A172 (cell line): ENCODE measurements at regions not wholly inside any gene's neighbourhood (a gene's known extent, or its start where the extent isn't known, plus 50 kb on each side); places are given as distances from the start of the nearest gene placed in this dataset.
"Not testable (repeated sequence)": the region's sequence is repeated elsewhere in the genome, so short reads cannot be mapped to it uniquely, and the experiment has no call there.

ENCODE experiments used
- DNase-seq: peaks from one replicate; pipeline ENCODE4 v3.0.0-alpha.2; 2015; ENCODE audit warnings: low spot score

DNA sequence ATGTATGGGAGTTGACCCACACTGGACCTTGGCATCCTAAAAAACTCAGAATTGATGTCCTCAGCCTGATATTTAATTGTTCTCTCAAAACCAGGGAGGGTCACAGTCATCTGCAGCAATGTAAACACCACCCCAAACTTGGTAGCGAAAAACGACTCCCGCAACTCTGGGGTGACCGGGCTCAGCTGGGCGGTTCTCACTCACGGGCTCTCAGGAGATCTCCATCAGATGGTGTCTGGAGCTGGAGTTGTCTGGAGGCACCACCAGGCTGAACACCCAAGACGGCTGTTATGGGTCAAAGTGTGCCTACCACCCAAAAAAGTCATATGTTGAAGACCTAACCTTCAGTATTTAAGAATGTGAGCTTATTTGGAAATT is 50.9 kb upstream of the NXT1 start:
- no peak for DNase-seq

DNA sequence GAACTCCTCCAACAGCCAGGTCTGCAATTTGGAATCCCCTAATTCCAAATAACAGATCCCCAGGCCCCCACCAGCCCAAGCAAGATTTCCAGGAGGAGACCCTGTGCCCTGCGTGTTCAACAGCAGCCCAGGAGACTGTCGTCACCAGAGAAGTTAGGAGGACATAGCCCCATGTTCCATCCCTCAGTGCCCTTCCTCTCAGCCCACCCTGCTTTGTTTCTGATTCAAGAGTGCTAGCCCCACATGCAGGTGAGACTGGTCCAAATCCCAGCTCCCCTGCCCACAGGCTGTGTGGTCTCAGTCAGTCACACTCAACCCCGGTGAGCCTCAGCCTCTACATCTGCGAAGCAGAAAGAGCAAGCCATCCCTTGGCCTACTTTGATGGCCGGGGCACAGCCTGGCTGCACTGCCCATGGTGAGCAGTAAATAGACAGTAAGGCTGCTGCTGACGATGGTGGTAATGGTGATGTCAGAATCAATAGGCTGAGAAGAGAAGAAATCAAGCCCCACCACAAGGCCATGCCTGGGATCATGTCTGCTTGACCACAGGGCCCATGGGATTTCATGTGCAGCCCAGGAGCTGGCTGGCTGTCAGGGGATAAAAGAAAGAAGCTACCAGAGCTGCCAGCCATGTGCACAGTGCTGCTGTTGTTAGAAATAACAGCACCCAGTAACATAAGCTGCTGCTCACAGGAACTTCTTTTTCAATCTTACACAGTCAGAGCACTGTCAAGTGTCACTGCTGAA is 51.5 kb upstream of the NXT1 start:
- DNase-seq = no peak

DNA sequence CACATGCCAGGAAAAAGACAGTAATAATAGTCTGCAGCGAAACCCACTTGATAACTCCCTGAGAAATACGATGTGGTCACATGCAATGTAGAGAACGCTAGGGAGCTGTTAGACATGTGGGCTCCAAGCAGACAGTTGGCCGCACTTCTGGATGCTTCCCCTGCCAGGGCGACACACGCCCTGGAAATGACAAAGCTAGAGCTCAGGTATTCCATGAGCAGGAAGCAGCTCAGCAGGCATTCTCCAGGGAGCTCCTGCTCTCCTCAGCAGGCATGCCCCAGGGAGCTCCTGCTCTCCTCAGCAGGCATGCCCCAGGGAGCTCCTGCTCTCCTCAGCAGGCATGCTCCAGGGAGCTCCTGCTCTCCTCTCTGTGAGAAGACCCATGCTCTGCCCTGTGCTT is 52.4 kb upstream of the NXT1 start:
- DNase-seq = no peak

DNA sequence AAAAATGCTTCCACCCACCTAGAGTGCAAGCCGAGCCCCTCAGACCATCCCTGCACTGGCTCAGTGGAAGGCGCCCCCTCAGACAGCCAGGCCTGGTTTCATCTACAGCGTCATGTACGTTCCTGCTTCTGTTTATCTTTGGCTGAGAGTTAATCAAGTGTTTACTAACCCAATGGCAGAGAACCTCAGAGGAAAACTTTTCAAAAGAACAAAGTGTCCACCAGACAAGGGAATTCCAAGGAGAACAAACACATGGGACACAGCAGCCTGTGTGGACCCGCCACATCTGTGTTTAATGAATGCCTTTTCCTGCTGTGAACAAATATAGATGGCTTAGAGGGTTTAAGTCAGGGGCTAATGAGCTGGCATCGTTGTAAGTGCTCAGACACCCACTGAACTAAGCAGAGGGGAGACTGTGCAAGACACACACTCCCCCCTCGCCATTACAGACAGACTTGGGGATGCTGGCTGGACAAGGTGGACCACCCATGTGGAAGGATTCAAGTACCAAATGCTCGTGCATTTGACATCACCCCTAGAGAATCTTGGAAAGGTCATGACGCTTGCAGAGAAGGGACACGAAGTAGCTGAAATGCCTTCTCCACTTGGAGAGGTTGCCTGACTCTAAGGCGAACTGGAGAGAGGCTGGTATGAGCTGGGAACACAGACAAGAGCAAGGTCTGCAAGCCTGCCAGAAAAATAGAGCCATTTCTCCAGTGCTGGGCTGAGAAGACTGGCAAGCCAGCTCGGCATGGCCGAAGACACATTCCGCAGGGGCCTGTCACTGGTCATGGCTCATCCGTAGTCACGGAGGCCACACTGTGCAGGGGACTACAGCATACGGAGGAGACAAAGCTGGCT is 53.5 kb upstream of the NXT1 start:
- no peak for DNase-seq

DNA sequence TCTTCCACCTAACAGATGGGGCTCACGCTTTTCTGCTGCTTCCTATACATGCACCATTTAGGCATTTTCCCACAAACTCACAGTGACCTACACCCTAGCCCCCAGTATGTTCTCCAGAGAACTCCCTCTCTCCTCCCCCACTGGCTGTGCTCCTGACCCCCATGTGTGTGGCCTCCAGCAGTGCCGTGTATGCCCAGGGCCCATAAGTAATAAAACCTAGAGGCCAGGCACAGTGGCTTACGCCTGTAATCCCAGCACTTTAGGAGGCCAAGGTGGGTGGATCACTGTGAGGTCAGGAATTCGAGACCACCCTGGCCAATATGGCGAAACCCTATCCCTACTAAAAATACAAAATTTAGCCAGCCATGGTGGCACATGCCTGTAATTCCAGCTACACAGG is 54.7 kb upstream of the NXT1 start:
- DNase-seq = no peak

DNA sequence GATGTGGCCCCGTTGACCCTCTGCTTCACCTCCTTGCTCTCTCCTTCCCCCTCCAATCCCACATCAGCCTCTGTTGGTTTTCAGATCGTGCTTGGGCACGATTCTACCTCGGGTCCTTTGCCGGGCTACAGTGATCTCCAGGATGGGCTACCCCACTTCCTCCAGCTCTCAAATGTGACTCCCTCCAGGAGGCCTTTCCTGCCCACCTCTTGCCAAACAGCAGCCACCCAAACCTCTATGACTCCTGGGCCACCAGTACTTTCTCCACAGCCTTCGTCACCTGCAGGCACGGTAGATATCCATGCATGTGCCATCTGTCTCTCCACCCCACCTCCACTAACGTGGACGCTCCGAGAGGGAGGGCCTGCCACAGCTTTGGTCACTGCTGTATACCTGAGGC is 55.9 kb upstream of the NXT1 start:
- no peak for DNase-seq

DNA sequence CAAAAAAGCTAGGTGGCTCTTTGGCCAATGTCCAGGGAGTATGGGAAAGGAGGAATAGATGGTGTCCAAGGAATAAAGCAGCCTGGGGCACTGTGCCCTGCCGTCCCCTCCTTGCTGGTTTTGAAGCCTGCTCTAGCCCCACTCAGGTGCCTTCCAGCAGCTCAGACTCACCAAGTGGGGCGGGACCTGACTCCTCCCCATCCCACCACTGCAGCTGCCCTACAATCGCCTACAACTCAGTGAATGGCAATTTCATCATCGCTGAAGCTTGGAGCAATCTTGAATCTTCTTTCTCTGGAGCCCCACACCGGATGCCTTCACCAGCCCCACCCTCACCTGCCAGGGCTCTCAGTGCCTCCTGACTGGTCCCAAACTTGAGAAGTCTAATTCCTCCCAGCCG is 56.4 kb upstream of the NXT1 start:
- no peak for DNase-seq

DNA sequence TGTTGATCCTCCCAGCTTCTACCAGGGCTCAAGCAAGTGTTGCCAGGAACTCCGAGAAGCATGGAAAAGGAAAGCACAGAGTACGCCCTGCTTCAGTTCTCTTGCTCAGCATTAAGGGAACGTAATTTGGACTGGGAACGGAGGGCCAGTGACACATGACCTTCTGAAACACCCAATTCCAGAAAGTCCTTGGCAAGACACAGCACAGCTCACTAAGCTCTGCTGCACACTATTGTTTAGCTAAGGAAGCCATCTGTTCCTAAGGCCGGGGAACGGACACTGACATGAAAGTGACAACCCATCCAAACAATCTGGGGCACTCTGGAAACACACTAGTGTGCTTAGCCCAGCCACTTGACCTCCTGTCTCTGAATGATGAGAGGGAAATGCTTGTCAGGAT is 56.9 kb upstream of the NXT1 start:
- no peak for DNase-seq

DNA sequence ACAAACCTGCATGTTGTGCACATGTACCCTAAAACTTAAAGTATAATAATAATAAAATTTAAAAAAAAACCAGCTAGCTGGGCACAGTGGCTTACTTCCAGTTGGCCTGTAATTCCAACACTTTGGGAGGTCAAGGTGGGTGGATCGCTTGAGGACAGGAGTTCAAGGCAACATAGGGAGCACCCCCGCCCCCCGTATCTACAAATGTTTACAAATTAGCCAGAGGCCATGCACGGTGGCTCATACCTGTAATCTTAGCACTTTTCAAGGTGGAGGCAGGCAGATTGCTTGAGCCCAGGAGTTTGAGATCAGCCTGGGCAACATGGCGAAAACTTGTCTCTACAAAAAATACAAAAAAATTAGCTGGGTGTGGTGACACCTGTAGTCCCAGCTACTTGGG is 58.3 kb upstream of the NXT1 start:
- not testable (repeated sequence) for DNase-seq

DNA sequence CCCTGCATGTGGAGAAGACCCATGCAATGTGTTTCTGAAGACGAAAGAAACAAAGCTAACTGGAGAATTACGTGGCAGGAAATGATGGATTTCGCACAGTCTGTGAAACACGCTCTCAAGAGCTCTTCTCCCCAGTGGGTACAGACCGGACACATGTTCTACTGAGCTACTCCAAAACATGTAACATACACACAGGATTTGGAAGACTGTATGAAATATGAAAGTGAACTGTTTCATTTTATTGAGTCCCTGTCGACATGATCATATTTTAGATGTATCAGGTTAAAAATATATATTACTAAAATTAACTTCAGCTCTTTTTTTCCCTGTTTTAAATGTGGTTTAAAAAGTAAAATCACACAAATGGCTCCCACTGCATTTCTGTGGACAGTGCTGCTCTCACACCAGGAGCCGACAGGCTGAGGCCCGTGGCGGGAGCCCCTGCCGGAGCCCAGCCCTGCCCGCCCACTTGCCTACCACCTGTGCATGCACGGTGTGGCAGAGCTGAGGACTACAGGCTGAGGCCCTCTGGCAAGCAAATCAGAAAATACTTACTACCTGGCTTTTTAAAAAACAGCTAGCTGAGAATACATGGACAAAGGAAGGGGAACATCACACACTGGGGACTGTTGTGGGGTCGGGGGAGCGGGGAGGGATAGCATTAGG is 58.9 kb upstream of the NXT1 start:
- DNase-seq = no peak

DNA sequence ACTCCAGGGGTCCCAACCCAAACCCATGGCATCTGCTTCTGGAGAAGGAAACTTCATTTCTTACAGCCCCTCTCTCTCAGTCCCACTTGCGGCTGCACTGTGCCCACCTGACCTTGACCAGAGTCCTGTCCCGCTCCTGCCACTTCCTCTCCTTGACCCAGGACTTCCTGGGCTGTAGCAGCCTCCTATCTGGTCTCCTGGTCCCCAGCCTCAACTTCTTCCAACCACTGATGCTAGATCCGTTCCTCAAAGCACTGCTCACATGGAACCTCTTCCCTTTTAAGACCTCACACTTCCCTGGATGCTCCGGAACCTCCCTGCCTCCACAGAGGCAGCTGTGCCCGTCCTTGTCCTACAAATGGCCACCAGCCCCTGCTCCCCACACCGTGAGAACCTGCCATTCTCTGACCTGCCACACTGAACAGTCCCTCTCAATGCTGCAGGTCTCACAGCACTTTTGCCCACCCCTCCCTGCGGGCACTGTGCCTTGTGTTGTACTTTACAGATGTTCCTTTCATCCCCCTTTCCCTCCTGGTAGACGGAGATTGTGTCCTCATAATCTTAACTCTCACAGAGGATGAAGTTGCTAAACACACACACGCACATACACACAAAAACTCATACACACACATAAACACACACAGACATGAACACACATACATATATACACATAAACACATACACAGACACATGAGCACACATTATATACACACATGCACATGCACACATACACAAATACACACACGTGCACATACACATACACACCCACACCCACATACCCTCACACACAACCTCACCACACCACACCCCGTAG is 59.6 kb upstream of the NXT1 start:
- no peak for DNase-seq

DNA sequence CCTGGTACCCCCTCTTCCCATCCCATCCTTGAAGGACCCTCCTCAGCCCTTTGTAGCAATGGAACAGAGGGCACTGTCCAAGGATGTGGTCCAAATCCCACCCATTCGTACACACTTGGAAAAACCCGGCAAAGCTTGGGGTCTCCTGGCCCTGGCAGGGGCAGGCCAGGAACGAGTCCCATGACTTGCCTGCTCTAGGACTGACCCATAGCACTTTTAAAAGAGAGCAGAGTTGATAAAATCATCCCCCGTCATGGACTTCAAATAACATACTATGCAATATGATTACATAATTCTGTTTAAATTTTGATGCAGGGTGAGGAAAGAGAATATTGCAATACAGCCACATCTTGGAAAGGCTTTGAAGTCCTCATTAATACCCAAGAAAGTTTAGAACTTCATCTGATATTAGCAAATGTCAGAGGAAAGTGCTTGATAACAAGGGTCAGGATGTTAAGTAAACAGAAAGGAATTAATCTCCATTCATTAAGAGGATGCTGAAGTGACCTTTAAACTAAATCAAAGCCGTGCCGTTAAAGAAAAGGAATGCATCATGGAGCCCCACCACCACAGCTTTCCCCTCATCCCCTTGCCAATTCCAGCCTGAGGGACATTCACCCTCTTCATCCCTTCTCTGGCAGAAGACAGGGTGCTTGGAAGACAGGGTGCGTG is 60.7 kb upstream of the NXT1 start:
- DNase-seq = no peak

DNA sequence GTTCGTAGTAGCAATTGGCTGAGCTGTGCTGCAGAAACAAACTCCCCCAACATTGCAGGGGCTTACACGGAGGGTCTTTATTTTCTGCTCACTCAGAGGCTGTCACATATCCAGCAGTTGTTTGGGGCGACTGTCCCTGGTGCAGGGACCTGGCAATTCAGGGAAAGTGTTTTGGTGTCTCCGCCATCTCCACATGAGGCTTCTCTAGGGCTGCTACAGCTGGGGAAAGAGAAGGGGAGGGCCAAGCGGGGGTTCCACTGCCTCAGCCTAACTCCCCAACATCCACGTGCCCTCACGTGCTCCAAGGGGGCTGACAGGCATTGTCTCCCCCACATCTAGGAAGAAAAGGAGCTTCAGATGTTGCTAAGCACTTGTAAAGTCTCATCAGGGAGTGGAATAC is 61.3 kb upstream of the NXT1 start:
- no peak for DNase-seq

DNA sequence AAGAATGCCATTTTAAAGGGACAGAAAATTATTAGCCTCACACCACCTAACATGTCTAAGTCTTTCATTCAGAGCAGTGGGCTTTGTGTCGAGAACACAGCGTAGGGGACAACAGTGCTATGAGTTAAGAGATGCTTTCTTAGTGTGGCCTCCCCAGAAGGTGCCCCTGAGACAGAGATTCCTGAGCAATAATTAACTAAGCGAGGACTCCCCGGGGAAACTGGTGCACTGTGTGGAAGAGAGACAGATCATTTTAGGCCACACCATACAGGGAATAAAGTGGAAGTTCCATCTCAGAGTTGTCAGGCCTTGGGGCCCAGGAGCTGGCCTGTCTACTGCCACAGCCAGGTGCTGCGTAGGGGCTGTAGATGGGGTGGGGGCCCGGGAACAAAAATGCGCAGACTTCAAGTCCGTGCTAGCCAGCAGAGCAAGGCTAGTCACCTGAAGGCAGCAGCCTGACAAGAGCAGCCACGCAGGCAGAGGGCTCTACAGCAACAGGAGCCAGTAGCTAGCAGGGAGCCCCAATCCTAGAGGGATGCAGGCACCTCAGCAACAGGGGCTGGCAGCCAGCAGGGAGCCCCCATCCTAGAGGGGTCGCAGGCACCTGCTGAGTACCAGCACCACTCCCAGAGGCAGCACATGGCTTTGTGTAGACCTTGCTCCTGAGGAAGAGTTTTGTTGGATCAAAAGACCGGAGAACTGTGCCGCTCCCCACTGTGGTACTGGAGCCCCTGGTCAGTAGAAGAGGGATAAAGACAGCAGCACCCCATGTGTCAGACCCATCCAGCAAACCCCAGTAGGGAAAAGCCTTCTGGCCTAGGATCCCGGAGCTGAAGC is 63.0 kb upstream of the NXT1 start:
- no peak for DNase-seq

DNA sequence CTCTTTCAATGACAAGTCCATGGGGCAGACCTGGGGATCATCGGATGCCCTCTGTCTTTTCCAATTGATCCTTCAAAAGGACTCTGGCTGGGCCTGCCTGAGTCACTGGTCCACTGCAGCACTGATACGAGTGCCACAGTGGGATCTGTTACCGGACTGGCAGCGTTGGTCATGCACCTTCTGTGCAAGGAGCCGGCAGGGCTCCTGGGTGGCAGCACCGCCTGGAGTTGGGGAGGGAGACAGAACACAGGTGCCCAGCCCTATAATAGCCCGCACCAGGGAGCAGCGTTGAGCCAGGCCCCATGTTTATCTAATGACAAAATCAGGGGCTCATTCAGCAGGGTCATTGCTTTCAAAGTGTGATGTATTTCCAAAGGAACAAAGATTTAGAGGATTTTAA is 64.2 kb upstream of the NXT1 start:
- DNase-seq = no peak

DNA sequence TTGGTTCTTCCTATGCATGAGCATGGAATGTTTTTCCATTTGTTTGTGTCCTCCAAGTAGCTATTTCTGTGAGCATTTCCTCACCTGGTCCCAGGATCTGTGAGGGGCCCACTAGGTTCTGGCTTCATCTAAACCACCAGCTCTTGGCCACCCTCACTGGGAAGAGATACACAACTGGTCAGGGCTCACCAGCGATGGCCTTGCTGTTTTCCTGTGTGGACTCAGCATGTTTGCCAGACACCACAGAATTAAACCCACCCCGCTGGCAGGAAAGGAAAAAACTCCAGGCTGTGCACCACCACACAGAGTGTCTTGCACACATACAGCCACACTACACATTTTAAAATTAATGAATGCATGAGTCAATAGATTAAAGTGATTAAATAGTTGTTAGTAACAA is 65.1 kb upstream of the NXT1 start:
- no peak for DNase-seq

DNA sequence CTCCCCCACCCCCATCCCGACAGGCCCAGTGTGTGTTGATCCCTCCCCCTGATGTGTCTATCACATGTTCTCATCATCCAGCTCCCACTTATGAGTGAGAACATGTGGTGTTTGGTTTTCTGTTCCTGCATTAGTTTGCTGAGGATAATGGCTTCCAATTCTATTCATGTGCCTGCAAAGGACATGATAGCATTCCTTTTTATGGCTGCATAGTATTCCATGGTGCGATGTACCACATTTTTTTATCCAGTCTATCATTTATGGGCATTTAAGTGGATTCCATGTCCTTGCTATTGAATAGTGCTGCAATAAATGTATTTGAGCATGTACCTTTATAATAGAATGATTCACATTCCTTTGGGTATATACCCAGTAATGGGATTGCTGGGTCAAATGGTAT is 66.6 kb upstream of the NXT1 start:
- no peak for DNase-seq

DNA sequence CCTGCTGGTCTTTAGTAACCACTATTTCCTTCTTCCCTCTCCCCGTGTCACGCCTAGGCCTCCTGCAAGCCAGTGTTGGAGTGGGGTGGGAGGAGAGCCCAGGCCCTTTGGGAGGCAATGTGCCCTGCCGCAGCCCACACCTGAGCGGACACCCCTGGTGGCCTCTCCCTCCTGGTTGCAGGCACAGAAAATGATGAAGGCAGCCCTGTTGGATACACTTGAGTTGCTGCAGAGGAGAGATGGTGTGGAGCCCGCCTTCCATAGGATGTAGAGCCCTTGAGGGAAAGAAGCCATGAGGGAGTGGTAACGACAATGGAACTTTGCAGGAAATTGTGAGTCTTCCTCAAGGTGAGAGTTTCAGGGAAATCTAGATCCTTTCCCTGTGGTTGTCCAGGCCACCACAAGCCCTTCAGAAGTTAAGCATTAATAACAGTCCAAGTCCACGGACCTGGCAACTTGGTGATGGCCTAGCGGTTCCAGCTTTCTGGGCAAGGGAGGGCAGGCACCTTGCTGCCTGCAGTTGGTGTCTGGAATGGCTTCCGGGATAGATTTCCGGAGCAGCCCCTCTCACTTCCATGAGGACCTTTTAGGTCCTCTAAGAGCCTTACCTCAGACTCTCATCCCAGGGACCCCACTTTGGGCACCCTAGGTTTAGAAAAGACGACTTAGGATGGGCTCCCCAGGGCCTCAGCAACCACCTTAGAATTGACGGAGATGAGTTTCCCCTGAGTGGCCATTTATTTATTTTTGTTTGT is 67.3 kb upstream of the NXT1 start:
- no peak for DNase-seq

DNA sequence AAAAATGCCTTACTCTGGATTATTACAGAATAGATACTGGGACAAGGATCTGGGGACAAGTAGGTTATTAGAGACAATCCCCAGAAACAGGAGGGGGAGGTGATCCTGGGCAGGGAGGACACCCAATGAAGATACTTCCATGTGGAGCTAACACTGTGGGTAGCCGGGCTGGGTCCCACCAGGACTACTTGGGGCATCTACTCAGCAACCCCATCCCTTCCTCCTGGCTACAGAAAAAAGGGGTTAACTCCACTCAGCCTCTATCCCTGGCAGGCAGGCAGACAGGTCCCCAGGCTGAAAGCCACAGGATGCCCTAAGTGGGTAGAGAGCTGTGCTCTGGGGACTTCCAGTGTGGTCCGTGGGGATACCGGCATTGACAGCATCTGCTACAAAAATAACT is 68.0 kb upstream of the NXT1 start:
- no peak for DNase-seq

DNA sequence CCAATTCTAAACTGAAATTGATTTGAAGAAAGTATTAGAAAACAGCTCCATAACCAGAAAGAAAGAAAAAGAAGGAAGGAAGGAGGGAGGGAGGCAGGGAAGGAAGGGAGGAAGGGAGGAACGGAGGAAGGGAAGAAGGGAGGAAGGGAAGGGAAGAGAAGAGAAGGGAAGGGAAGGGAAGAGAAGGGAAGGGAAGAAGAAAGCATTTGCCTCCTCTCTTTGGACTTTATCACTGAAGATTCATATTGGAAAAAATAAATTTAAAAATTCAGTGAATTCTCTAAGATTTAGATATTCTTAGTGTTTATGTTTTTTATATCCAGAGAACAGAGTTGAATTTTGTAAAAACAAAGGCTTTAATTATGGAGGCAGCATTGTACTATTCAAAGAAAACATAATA is 68.5 kb upstream of the NXT1 start:
- DNase-seq = no peak
